Fibroblast of the aortic adventitia (primary cell): ENCODE measurements at regions not wholly inside any gene's neighbourhood (a gene's known extent, or its start where the extent isn't known, plus 50 kb on each side); places are given as distances from the start of the nearest gene placed in this dataset.

Source experiments
- DNase-seq: peaks from one replicate; pipeline ENCODE4 v3.0.0-alpha.2; 2010; ENCODE audit warnings: low read depth
- H3K4me3 ChIP-seq: 2 replicates; pipeline ENCODE4 v1.5.1; 2011; ENCODE audit warnings: low read depth, mild to moderate bottlenecking, control low read depth, low read length, moderate library complexity
- CTCF ChIP-seq: IDR thresholded peaks from 2 replicates; pipeline ENCODE4 v1.5.1; 2011; ENCODE audit warnings: mild to moderate bottlenecking, low read length, control low read depth, inconsistent platforms; ENCODE audit not compliant: insufficient read depth

- TF ChIP-seq CTCF: no peak
- no peak overlapping the region for H3K4me3 ChIP-seq
- DNase-seq: no peak
Observed at GRCh38 chr4:164056426-164057142, 562.1 kb downstream of the TMA16 start.

- no peak for TF ChIP-seq CTCF
- no peak for DNase-seq
- H3K4me3 ChIP-seq: no peak overlapping the region
Observed at GRCh38 chr4:164058776-164059445, 564.4 kb downstream of the TMA16 start.

GRCh38 chr4:164060456-164060855, 566.0 kb downstream of the TMA16 start:
- no peak overlapping the region for H3K4me3 ChIP-seq
- TF ChIP-seq CTCF: no peak
- DNase-seq: no peak

GRCh38 chr4:164068392-164068791, 573.9 kb downstream of the TMA16 start:
- no peak for TF ChIP-seq CTCF
- H3K4me3 ChIP-seq: no peak overlapping the region
- no peak for DNase-seq

- no peak for DNase-seq
- no peak overlapping the region for H3K4me3 ChIP-seq
- TF ChIP-seq CTCF: no peak
Observed at GRCh38 chr4:164070625-164071024, 576.1 kb downstream of the TMA16 start.

GRCh38 chr4:164081371-164081770, 586.9 kb downstream of the TMA16 start:
- TF ChIP-seq CTCF: no peak
- no peak overlapping the region for H3K4me3 ChIP-seq
- no peak for DNase-seq

GRCh38 chr4:164081801-164082200, 587.3 kb downstream of the TMA16 start:
- no peak overlapping the region for H3K4me3 ChIP-seq
- no peak for TF ChIP-seq CTCF
- DNase-seq: no peak
